ENCODE measurements at regions not wholly inside any gene's neighbourhood (a gene's known extent, or its start where the extent isn't known, plus 50 kb on each side); places are given as distances from the start of the nearest gene placed in this dataset.
"Not testable (repeated sequence)": the region's sequence is repeated elsewhere in the genome, so short reads cannot be mapped to it uniquely, and the experiment has no call there.

- no peak for DNase-seq (ENCODE audit: low read depth in 3 of 3)
These were observed 316.1 kb downstream of the OTUD1 start for GRCh38 chr10:23754941-23755340.

GRCh38 chr10:23755556-23755955 lies 316.7 kb downstream of the OTUD1 start:
- DNase-seq (ENCODE audit: low read depth in 3 of 3) = no peak

- DNase-seq (ENCODE audit: low read depth in 3 of 3) = no peak
These were observed 329.4 kb downstream of the OTUD1 start for GRCh38 chr10:23768281-23768680.

GRCh38 chr10:23777153-23777552 lies 338.3 kb downstream of the OTUD1 start:
- no peak for DNase-seq (ENCODE audit: low read depth in 3 of 3)

- DNase-seq (ENCODE audit: low read depth in 3 of 3) = no peak
These were observed 340.4 kb downstream of the OTUD1 start for GRCh38 chr10:23779301-23779700.

- no peak for DNase-seq (ENCODE audit: low read depth in 3 of 3)
These were observed 341.5 kb downstream of the OTUD1 start for GRCh38 chr10:23780331-23780730.

GRCh38 chr10:23786594-23786993 lies 347.7 kb downstream of the OTUD1 start:
- no peak for DNase-seq (ENCODE audit: low read depth in 3 of 3)

- no peak for DNase-seq (ENCODE audit: low read depth in 3 of 3)
These were observed 354.7 kb downstream of the OTUD1 start for GRCh38 chr10:23793577-23793976.

- DNase-seq (ENCODE audit: low read depth in 3 of 3) = not testable (repeated sequence)
These were observed 358.6 kb downstream of the OTUD1 start for GRCh38 chr10:23797452-23797851.

GRCh38 chr10:23804125-23804524 lies 365.2 kb downstream of the OTUD1 start:
- DNase-seq (ENCODE audit: low read depth in 3 of 3) = no peak

GRCh38 chr10:23813687-23814086 lies 374.8 kb downstream of the OTUD1 start:
- no peak for DNase-seq (ENCODE audit: low read depth in 3 of 3)

- no peak for DNase-seq (ENCODE audit: low read depth in 3 of 3)
These were observed 379.6 kb downstream of the OTUD1 start for GRCh38 chr10:23818484-23818883.

- DNase-seq (ENCODE audit: low read depth in 3 of 3) = no peak
These were observed 381.9 kb downstream of the OTUD1 start for GRCh38 chr10:23820792-23821191.

- DNase-seq (ENCODE audit: low read depth in 3 of 3) = no peak
These were observed 384.1 kb upstream of the KIAA1217 start for GRCh38 chr10:23824822-23825221.

- no peak for DNase-seq (ENCODE audit: low read depth in 3 of 3)
These were observed 382.5 kb upstream of the KIAA1217 start for GRCh38 chr10:23826421-23826820.

GRCh38 chr10:23829556-23829955 lies 379.4 kb upstream of the KIAA1217 start:
- DNase-seq (ENCODE audit: low read depth in 3 of 3) = no peak

- DNase-seq (ENCODE audit: low read depth in 3 of 3) = no peak
These were observed 374.8 kb upstream of the KIAA1217 start for GRCh38 chr10:23834091-23834490.

GRCh38 chr10:23850631-23851030 lies 358.3 kb upstream of the KIAA1217 start:
- DNase-seq (ENCODE audit: low read depth in 3 of 3) = no peak

- DNase-seq (ENCODE audit: low read depth in 3 of 3) = no peak
These were observed 349.3 kb upstream of the KIAA1217 start for GRCh38 chr10:23859598-23859997.

GRCh38 chr10:23864631-23865147 lies 344.2 kb upstream of the KIAA1217 start:
- DNase-seq (ENCODE audit: low read depth in 3 of 3) = no peak

GRCh38 chr10:23866985-23867384 lies 342.0 kb upstream of the KIAA1217 start:
- not testable (repeated sequence) for DNase-seq (ENCODE audit: low read depth in 3 of 3)

- no peak for DNase-seq (ENCODE audit: low read depth in 3 of 3)
These were observed 340.8 kb upstream of the KIAA1217 start for GRCh38 chr10:23868121-23868520.

- DNase-seq (ENCODE audit: low read depth in 3 of 3) = no peak
These were observed 339.4 kb upstream of the KIAA1217 start for GRCh38 chr10:23869548-23869947.

GRCh38 chr10:23869996-23870395 lies 338.9 kb upstream of the KIAA1217 start:
- no peak for DNase-seq (ENCODE audit: low read depth in 3 of 3)
